SJCRH30 (cell line): ENCODE measurements at regions not wholly inside any gene's neighbourhood (a gene's known extent, or its start where the extent isn't known, plus 50 kb on each side); places are given as distances from the start of the nearest gene placed in this dataset.
A peak's percentile ranks its signal among the peaks of the same experiment; 100 is the strongest.
"Not testable (repeated sequence)": the region's sequence is repeated elsewhere in the genome, so short reads cannot be mapped to it uniquely, and the experiment has no call there.

Experiments used
- DNase-seq, 2 experiments: peaks; one replicate each; pipeline ENCODE4 v3.0.0-alpha.2; 2015 to 2020
- H3K27ac ChIP-seq: fragments of 250-450 bp; sonication (Bioruptor Pico); 2 replicates; pipeline ENCODE4 v1.5.1; 2020; ENCODE audit warnings: mild to moderate bottlenecking, moderate library complexity
- H3K27me3 ChIP-seq: fragments of 250-450 bp; sonication (Bioruptor Pico); 2 replicates; pipeline ENCODE4 v1.5.1; 2020; ENCODE audit warnings: mild to moderate bottlenecking, moderate library complexity
- H3K36me3 ChIP-seq: fragments of 250-450 bp; sonication (Bioruptor Pico); 2 replicates; pipeline ENCODE4 v1.5.1; 2020; ENCODE audit warnings: mild to moderate bottlenecking, moderate library complexity
- H3K4me1 ChIP-seq: fragments of 250-450 bp; sonication (Bioruptor Pico); 2 replicates; pipeline ENCODE4 v1.5.1; 2020; ENCODE audit warnings: mild to moderate bottlenecking, moderate library complexity
- H3K4me3 ChIP-seq: fragments of 250-450 bp; sonication (Bioruptor Pico); 2 replicates; pipeline ENCODE4 v1.5.1; 2020; ENCODE audit warnings: mild to moderate bottlenecking, moderate library complexity
- H3K9me3 ChIP-seq: fragments of 250-450 bp; sonication (Bioruptor Pico); replicated peaks from 2 replicates; pipeline ENCODE4 v1.5.1; 2020; ENCODE audit warnings: mild to moderate bottlenecking, moderate library complexity

GRCh38 chr10:101280511-101280910 is 51.2 kb upstream of the LBX1 start:
- DNase-seq: no peak
- H3K4me1 ChIP-seq: peaks cover 15% of the 10 kb centered on the region

GRCh38 chr10:101280921-101281320 is 51.7 kb upstream of the LBX1 start:
- DNase-seq, H3K9me3 ChIP-seq, H3K4me3 ChIP-seq, H3K27me3 ChIP-seq, H3K27ac ChIP-seq, H3K36me3 ChIP-seq: not testable (repeated sequence)
- H3K4me1 ChIP-seq: peaks cover 13% of the 10 kb centered on the region

More at GRCh38 chr10:101280511-101280910, 51.2 kb upstream of the LBX1 start:
- no peak overlapping the region for H3K27ac ChIP-seq
- no peak overlapping the region for H3K4me3 ChIP-seq
- H3K27me3 ChIP-seq: no peaks in the 10 kb centered on the region
- H3K9me3 ChIP-seq: no peaks in the 10 kb centered on the region
- H3K36me3 ChIP-seq: no peaks in the 10 kb centered on the region

GRCh38 chr10:101282947-101283346 is 53.7 kb upstream of the LBX1 start:
- H3K27me3 ChIP-seq: no peaks in the 10 kb centered on the region
- DNase-seq: peak in 1 of 2 experiments; percentile 24
- H3K36me3 ChIP-seq: no peaks in the 10 kb centered on the region
- no peak overlapping the region for H3K4me3 ChIP-seq
- no peak overlapping the region for H3K27ac ChIP-seq
- peaks cover 22% of the 10 kb centered on the region for H3K4me1 ChIP-seq
- no peaks in the 10 kb centered on the region for H3K9me3 ChIP-seq

GRCh38 chr10:101283762-101284100 is 54.5 kb upstream of the LBX1 start:
- Histone ChIP-seq H3K4me1 (peaks cover 28% of the 10 kb centered on the region), H3K27me3 (no peaks in the 10 kb centered on the region), H3K36me3 (no peaks in the 10 kb centered on the region), H3K9me3 (no peaks in the 10 kb centered on the region), H3K4me3 (no peak overlapping the region), H3K27ac (no peak overlapping the region)
- peak in 1 of 2 experiments; percentile 8 for DNase-seq

GRCh38 chr10:101284101-101284743 is 55.0 kb upstream of the LBX1 start:
- Histone ChIP-seq H3K4me3 (no peak overlapping the region), H3K36me3 (no peaks in the 10 kb centered on the region), H3K9me3 (no peaks in the 10 kb centered on the region), H3K27me3 (no peaks in the 10 kb centered on the region), H3K4me1 (peaks cover 33% of the 10 kb centered on the region), H3K27ac (no peak overlapping the region)
- no peak for DNase-seq

GRCh38 chr10:101284744-101285463 is 55.6 kb upstream of the LBX1 start:
- DNase-seq: no peak
- Histone ChIP-seq H3K36me3 (no peaks in the 10 kb centered on the region), H3K4me3 (no peak overlapping the region), H3K9me3 (no peaks in the 10 kb centered on the region), H3K27ac (no peak overlapping the region), H3K27me3 (no peaks in the 10 kb centered on the region), H3K4me1 (peaks cover 40% of the 10 kb centered on the region)

- Histone ChIP-seq H3K27me3 (no peaks in the 10 kb centered on the region), H3K4me1 (peaks cover 46% of the 10 kb centered on the region), H3K9me3 (no peaks in the 10 kb centered on the region), H3K27ac (no peak overlapping the region), H3K4me3 (0 out of 2 replicates have a peak overlapping the region, but pooled peaks have one; percentile 7), H3K36me3 (no peaks in the 10 kb centered on the region)
- peak; percentile 87 to 90 for DNase-seq
These were observed 56.3 kb upstream of the LBX1 start for GRCh38 chr10:101285519-101286070.

- no peaks in the 10 kb centered on the region for H3K36me3 ChIP-seq
- no peaks in the 10 kb centered on the region for H3K27me3 ChIP-seq
- H3K4me1 ChIP-seq: peaks cover 50% of the 10 kb centered on the region
- peak; percentile 34 to 54 for DNase-seq
- no peaks in the 10 kb centered on the region for H3K9me3 ChIP-seq
- H3K27ac ChIP-seq: no peak overlapping the region
- H3K4me3 ChIP-seq: peak overlapping the region; percentile 27
These were observed 57.2 kb upstream of the LBX1 start for GRCh38 chr10:101286248-101287046.

GRCh38 chr10:101287183-101287996 is 58.1 kb upstream of the LBX1 start:
- H3K9me3 ChIP-seq: no peaks in the 10 kb centered on the region

GRCh38 chr10:101287997-101288635 is 58.9 kb upstream of the LBX1 start:
- Histone ChIP-seq H3K4me1 (peaks cover 46% of the 10 kb centered on the region), H3K36me3 (no peaks in the 10 kb centered on the region), H3K4me3 (no peak overlapping the region), H3K9me3 (no peaks in the 10 kb centered on the region), H3K27ac (no peak overlapping the region), H3K27me3 (no peaks in the 10 kb centered on the region)
- peak; percentile 74 to 82 for DNase-seq

More at GRCh38 chr10:101287183-101287996, 58.1 kb upstream of the LBX1 start:
- H3K27ac ChIP-seq: no peak overlapping the region
- H3K4me3 ChIP-seq: no peak overlapping the region
- H3K36me3 ChIP-seq: no peaks in the 10 kb centered on the region
- H3K27me3 ChIP-seq: no peaks in the 10 kb centered on the region
- peaks cover 50% of the 10 kb centered on the region for H3K4me1 ChIP-seq
- DNase-seq: no peak

- Histone ChIP-seq H3K4me3 (no peak overlapping the region), H3K36me3 (no peaks in the 10 kb centered on the region), H3K4me1 (peaks cover 58% of the 10 kb centered on the region), H3K27me3 (no peaks in the 10 kb centered on the region), H3K9me3 (no peaks in the 10 kb centered on the region), H3K27ac (no peak overlapping the region; the same call in 1 of the 2 replicates)
- peak; percentile 77 to 79 for DNase-seq
These were observed 60.3 kb upstream of the LBX1 start for GRCh38 chr10:101289541-101289940.

- Histone ChIP-seq H3K9me3 (no peaks in the 10 kb centered on the region), H3K27ac (no peak overlapping the region), H3K27me3 (no peaks in the 10 kb centered on the region), H3K4me3 (no peak overlapping the region), H3K4me1 (peaks cover 60% of the 10 kb centered on the region), H3K36me3 (no peaks in the 10 kb centered on the region)
- DNase-seq: no peak
These were observed 61.2 kb upstream of the LBX1 start for GRCh38 chr10:101290431-101290830.

GRCh38 chr10:101290881-101291280 is 61.6 kb upstream of the LBX1 start:
- Histone ChIP-seq H3K9me3 (no peaks in the 10 kb centered on the region), H3K36me3 (no peaks in the 10 kb centered on the region), H3K27me3 (no peaks in the 10 kb centered on the region), H3K4me1 (peaks cover 63% of the 10 kb centered on the region), H3K4me3 (peak overlapping the region; percentile 65), H3K27ac (peak overlapping the region; percentile 94)
- DNase-seq: no peak
